A172 (cell line): ENCODE measurements at regions not wholly inside any gene's neighbourhood (a gene's known extent, or its start where the extent isn't known, plus 50 kb on each side); places are given as distances from the start of the nearest gene placed in this dataset.
"Not testable (repeated sequence)": the region's sequence is repeated elsewhere in the genome, so short reads cannot be mapped to it uniquely, and the experiment has no call there.

ENCODE experiments used
- DNase-seq: peaks from one replicate; pipeline ENCODE4 v3.0.0-alpha.2; 2015; ENCODE audit warnings: low spot score

- DNase-seq = no peak
Measured at GRCh38 chr13:90331974-90332373, 1015.5 kb upstream of the MIR17HG start.

GRCh38 chr13:90336507-90336906 lies 1011.0 kb upstream of the MIR17HG start:
- DNase-seq = no peak

- DNase-seq = not testable (repeated sequence)
Measured at GRCh38 chr13:90341348-90341747, 1006.1 kb upstream of the MIR17HG start.

GRCh38 chr13:90348477-90349136 lies 998.9 kb upstream of the MIR17HG start:
- not testable (repeated sequence) for DNase-seq

- no peak for DNase-seq
Measured at GRCh38 chr13:90352763-90353162, 994.7 kb upstream of the MIR17HG start.

DNA sequence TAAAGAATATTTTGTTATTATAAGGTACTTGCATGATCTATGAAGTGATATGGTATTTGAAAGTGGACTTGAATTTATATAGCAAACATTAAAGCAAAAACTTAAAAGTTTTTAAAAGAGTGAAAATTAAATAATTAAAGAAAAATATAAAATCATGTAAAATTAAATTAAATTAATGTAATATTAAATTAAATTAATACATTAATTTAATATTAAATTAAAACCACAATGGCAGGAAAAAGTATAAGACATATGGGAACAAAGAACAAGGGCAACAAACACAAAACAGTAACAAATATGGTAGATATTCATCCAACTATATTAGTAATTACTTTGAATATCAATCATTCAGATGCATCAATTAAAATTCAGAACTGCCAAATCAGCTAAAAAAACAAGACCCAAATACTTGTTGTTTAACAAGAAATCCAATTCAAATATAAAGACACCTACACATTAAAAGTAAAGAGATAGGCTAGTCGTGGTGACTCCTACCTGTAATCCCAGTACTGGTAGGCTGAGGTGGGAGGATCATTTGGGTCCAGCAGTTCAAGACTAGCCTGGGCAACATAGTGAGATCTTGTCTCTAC lies 992.2 kb upstream of the MIR17HG start:
- DNase-seq = no peak

GRCh38 chr13:90360785-90361184 lies 986.7 kb upstream of the MIR17HG start:
- DNase-seq = no peak

GRCh38 chr13:90362707-90363106 lies 984.8 kb upstream of the MIR17HG start:
- DNase-seq = peak; percentile 32

- DNase-seq = no peak
Measured at GRCh38 chr13:90365130-90365529, 982.4 kb upstream of the MIR17HG start.

DNA sequence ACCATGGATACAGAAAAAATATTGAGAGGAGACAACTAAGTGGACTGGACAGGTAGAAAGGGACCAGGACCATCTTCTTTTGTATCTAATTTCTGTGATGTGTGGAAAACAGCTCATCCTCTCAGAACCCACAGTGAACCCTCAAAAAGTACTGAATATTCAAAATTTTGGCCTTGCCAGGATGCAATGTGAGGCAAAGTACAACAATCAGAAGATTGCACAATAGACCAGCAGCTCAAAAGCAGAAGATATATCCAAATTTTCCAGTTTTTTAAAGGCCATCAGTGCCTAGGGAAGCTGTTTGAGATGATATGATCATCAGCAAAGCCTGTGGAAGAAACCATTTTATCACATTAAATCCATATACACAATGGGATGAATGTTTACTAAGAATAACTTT lies 973.3 kb upstream of the MIR17HG start:
- DNase-seq = no peak

DNA sequence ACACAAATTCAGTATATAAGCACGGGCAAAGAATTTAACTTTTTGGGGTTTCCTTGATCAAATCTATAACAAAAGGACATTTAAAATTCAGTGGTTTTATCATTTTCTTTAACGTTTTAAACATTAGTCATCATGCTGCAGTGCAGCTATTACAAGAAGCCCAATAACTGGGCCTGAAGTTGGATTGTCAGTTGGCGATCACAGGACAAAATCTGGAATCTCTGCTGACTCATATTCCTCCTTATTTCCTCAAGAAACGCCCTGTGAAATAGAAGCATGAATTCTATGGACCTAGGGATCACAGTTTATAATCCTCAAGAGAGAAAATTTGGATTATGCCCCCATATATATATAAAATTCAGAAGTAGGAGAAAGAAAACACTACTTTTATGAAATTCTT lies 971.6 kb upstream of the MIR17HG start:
- DNase-seq = peak; percentile 33

GRCh38 chr13:90382425-90382824 lies 965.1 kb upstream of the MIR17HG start:
- DNase-seq = no peak

- DNase-seq = no peak
Measured at GRCh38 chr13:90385781-90386489, 961.6 kb upstream of the MIR17HG start.

GRCh38 chr13:90388887-90389452 lies 958.5 kb upstream of the MIR17HG start:
- no peak for DNase-seq

DNA sequence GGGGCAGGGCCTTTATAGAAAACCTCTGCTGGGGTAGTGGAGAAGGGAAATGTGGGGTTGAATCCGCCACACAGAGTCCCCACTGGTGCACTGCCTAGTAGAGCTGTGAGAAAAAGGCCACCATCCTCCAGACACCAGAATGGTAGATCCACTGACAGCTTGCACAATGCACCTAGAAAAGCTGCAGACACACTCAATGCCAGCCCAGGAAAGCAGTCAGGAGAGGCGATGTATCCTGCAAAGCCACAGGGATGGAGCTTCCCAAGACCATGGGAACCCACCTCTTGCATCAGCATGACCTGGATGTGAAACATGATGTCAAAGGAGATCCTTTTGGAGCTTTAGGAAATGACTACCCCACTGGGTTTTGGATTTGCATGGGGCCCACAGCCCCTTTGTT lies 958.0 kb upstream of the MIR17HG start:
- DNase-seq = no peak

GRCh38 chr13:90393408-90393807 lies 954.1 kb upstream of the MIR17HG start:
- no peak for DNase-seq

DNA sequence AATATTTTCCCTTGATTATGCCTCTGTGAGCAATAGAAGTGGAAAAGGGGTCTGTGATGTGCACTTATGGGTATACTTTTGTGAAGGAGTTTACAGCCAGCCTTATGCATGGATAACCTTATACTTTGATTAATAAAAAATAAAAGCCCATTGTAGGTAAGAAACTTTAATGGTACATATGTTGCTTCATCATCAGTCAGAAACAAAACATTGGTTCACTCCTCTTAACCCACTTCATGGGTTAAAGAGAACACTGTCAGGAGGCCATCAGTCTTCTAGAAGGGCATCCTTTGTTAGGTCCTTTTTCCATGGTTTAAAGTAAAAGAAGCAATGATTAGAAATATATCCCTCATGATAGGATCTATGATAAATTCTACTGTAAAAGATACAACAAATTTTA lies 952.1 kb upstream of the MIR17HG start:
- no peak for DNase-seq

DNA sequence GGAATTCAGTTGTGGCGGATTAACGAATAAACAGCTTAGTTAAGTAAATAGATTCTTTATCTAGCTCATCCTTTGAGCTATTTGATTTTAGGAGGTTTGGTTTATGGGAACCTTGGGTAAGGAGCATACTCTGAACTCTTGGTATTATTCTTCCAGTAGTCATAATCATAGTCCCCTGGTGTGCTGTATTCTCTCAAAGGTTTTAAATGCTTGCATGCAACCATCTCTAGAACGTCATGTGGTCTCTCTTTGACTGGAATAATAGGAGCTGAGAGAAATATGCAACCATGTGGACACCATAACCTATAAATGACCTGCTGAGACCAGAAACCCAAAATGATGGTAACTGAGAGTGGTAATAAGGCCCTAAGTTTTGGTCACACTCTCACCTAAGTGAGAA lies 951.6 kb upstream of the MIR17HG start:
- no peak for DNase-seq

DNA sequence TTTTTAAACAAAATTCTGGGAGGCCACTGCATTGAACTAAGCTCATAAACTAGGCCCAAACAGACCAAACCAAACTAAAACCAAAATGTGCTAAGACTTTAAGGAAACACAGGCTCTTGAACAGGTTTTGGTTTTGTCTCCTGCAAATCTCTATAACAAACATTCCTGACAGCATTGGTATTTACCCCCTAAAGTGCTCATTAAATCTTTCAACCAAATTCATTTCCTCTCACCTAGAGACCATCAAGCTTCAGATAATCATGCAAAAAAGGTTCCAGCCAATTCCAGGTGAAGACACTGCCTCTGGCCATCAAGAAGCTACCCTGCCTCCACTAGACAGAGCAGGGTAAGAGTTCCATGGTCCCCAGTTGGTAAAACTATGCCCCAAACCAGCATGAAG lies 951.2 kb upstream of the MIR17HG start:
- no peak for DNase-seq

GRCh38 chr13:90397503-90397902 lies 950.0 kb upstream of the MIR17HG start:
- no peak for DNase-seq

GRCh38 chr13:90400372-90400771 lies 947.1 kb upstream of the MIR17HG start:
- no peak for DNase-seq

GRCh38 chr13:90401150-90401549 lies 946.3 kb upstream of the MIR17HG start:
- no peak for DNase-seq

- no peak for DNase-seq
Measured at GRCh38 chr13:90402102-90402501, 945.4 kb upstream of the MIR17HG start.
